ENCODE measurements at regions not wholly inside any gene's neighbourhood (a gene's known extent, or its start where the extent isn't known, plus 50 kb on each side); places are given as distances from the start of the nearest gene placed in this dataset.
"Not testable (repeated sequence)": the region's sequence is repeated elsewhere in the genome, so short reads cannot be mapped to it uniquely, and the experiment has no call there.

DNA sequence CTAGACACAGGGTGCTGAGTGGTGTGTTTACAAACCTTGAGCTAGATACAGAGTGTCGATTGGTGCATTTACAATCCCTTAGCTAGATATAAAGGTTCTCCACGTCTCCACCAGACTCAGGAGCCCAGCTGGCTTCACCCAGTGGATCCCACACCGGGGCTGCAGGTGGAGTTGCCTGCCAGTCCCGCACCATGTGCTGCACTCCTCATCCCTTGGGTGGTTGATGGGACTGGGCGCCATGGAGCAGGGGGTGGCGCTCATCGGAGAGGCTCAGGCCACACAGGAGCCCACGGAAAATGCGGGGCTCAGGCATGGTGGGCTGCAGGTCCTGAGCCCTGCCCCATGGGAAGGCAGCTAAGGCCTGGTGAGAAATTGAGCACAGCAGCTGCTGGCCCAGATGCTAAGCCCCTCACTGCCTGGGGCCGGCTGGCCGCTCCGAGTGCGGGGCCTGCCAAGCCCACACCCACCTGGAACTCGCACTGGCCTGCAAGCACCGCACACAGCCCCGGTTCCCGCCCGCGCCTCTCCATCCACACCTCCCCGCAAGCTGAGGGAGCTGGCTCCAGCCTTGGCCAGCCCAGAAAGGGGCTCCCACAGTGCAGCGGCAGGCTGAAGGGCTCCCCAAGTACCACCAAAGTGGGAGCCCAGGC lies 418.4 kb downstream of the KIF20B start:
- DNase-seq (ENCODE audit: low spot score), result not testable (repeated sequence)

- no peak for DNase-seq (ENCODE audit: low spot score)
Measured at GRCh38 chr10:90125456-90126255, 424.3 kb downstream of the KIF20B start.

- no peak for DNase-seq (ENCODE audit: low spot score)
Measured at GRCh38 chr10:90126256-90126595, 424.8 kb downstream of the KIF20B start.

GRCh38 chr10:90130321-90131086 lies 429.1 kb downstream of the KIF20B start:
- no peak for DNase-seq (ENCODE audit: low spot score)

GRCh38 chr10:90133606-90134005 lies 432.2 kb downstream of the KIF20B start:
- no peak for DNase-seq (ENCODE audit: low spot score)

- DNase-seq (ENCODE audit: low spot score), result no peak
Measured at GRCh38 chr10:90136731-90137316, 435.4 kb downstream of the KIF20B start.

GRCh38 chr10:90138844-90139243 lies 437.5 kb downstream of the KIF20B start:
- no peak for DNase-seq (ENCODE audit: low spot score)

DNA sequence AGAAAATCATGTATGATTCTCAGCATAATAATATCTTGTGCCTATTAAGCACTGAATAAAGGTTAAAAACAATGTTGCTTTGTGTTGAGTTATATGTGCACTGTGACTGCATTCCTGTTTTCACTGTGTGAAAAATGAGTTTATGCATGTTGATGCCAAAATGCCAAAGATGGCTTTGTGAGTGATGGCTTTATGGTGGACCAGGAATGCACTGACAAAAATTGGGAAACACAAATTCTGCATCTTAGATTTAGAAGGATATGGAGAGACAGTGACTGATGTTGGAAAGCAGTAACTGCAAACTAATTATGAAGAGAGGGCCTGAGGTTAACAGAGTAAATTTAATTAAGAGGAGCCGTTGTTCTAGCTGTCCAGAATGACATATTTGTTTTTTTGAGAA lies 440.4 kb downstream of the KIF20B start:
- no peak for DNase-seq (ENCODE audit: low spot score)

GRCh38 chr10:90143937-90144336 lies 442.5 kb downstream of the KIF20B start:
- no peak for DNase-seq (ENCODE audit: low spot score)

DNA sequence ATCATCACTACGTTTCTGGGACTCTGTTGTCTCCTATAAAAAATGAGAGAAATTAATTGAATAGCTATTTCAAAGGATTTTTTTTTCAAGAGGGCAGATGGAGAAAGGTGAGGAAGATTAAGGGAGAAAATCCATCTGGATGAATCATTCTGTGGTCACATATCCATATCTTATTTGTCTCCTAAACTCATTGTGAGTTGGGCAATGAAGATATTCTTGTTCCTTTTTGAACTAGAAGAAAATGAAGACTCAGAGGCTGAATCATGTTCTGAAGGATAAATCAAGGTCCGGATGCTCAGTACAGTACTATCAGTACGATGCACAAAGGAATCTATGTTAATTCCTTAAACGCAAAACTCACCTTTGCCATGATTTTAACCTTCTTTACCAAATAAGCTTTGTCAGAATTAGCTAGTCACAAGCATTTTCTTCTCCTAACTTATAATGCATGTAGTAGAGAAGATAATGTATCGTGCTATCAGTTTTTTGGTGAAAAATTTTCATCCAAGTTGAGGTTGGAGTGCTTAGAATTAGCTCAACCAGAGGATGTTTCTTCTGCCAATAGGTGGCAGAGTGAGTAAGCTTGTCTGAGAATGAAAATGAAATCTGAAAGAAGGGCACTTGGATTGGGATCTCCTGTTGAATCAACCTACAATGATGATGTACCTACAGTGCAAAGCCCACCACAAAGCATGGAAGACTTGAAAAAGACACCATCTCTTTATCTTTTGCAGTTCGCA lies 446.9 kb downstream of the KIF20B start:
- no peak for DNase-seq (ENCODE audit: low spot score)

DNA sequence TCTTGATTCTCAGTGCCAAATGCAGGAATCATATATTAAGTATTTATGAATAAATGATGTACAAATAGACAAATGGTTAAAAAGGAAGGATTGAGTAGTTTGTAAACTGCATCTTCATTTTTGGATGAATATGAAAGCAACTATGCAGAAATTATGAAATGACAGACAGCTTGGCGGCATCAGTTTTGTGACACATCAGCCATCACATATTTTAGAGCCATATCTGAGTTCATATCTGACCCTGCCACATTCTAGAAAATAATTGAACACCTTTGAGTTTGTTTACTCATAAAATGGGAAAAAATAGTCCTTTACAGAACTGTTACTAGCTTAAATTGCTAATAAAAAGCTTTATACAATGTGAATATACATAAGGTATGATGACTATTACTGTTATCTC lies 448.2 kb downstream of the KIF20B start:
- DNase-seq (ENCODE audit: low spot score), result no peak

DNA sequence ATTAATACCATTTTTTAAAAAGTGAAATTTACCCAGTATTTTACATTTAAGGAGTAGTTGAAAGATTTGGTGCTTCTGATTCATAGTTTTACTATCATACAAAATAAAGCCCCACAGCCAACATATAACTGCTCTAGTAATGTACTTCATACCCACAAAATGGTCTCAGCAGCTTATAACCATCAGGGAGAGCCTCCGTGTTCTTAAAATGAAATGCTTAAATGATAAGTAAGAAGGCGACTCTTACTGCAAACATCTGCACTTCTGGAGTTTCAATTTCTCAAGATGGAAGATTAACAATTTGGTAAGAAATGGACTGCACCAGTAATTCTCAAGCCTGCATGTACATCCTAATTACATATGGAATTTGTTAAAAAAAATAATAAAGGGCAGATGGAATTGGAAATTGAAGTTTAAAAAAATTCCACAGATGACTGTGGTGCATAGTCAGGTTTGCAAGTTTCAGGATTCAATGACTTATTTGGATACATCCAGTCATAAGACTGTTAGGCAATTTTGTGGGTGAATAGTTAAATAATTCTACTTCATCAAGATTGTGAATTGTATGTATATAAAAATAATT lies 461.0 kb downstream of the KIF20B start:
- no peak for DNase-seq (ENCODE audit: low spot score)

DNA sequence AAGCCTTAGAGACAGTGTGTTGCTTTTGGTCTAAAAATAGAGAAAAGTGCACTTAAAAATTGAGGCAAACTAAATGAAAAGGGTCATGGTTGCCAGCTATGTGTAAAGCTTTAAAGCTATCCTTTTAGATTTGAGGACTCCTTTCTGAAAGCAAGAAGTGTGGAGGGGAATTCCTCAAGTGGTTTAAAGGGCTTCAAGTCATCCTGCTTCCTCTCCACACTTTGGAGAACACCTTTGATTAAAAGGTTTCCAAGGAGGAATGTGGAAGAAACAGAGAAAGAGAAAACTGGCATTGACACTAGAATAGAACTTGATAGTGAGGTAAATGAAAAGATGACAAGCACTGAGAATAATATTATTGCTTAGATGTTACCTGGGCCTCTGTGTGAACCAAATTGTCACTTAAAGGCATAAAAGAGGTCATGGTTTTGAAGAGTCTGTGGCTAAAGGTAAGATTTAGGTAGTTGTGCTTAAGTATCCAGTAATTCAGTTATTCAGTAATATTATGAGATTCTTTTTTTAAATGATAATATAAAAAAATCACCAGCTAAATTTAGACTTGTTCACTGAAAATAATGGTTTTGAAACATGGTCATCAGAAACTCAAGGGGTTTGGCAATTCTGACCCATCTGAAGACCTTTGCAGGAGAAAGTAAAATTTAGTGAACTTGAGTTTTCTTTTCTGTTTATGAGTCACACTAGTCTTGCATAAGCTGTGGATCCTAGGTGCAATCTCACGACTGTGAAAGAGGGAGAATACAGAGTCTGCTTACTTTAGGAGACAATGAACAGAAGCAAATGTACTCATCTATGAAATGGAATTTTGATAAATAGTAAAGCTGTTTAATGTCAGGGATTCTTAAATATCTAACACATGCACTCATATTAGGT lies 466.0 kb downstream of the KIF20B start:
- DNase-seq (ENCODE audit: low spot score), result no peak

GRCh38 chr10:90168244-90168643 lies 466.9 kb downstream of the KIF20B start:
- no peak for DNase-seq (ENCODE audit: low spot score)

- no peak for DNase-seq (ENCODE audit: low spot score)
Measured at GRCh38 chr10:90171014-90171722, 469.8 kb downstream of the KIF20B start.

DNA sequence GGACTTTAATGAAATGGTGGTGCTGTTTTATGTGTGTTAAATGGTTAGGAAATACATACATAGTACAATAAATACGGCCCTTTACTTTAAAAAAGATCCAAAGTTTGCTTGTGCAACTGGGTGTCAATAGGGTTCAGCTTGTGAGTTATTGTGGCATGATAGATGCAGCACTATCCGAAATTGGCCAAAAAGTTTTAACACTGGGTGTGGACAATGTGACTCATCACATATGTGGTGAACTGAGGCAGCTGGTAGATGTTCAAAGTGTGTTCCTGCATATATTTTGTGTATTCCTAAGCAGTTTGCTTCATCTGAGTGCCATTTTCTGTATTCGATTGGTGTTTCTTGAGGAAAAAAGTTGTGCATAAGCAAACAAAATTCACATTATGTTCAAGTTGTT lies 473.1 kb downstream of the KIF20B start:
- no peak for DNase-seq (ENCODE audit: low spot score)

GRCh38 chr10:90175161-90175681 lies 473.8 kb downstream of the KIF20B start:
- DNase-seq (ENCODE audit: low spot score), result no peak

DNA sequence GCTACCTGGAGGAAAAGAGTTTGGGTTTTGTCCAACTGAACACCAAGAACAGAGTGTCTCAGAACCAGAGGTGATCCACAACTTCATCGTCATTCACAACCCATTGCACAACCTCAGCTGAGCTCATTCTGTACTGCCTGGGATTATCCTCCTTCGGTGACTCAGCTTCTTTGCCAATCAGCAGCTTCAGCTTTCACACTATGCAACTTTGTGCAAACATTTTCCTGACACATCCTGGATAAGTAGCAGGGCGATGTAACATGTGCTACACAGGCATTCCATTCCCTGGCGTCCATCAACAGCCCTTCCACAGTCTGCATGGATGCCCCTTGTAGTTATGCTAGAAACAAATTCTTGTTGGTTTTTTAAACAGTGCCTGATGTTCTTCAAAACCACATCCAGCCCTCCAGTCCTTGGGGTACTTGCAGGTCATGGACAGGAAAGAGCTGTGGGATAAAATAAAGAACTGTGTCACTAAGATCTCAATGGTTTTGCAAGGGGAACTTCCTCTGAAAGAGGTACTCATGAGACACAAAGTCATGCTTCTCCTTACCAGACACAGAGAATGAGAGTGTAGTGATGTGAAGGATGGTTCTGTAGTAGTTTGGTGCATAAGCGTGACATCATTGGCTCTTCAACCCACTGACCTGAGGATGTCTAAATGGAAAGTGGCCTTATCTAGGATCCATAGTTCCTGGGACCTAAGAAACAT lies 478.5 kb downstream of the KIF20B start:
- DNase-seq (ENCODE audit: low spot score), result no peak
